Liver (tissue), 3 donors: ENCODE measurements at regions not wholly inside any gene's neighbourhood (a gene's known extent, or its start where the extent isn't known, plus 50 kb on each side); places are given as distances from the start of the nearest gene placed in this dataset.

Experiments used
- GABPA ChIP-seq, 2 donors: IDR thresholded peaks in 1 of 2; conservative IDR thresholded peaks in 1 of 2; 2 replicates each; pipeline ENCODE4 v1.6.1; 2016; ENCODE audit warnings: antibody characterized with exemption in 2 of 2, mild to moderate bottlenecking in 1 of 2, moderate library complexity in 1 of 2
- TF ChIP-seq, protein P1 (sequence below): fragments of 150-350 bp; IDR thresholded peaks from 2 replicates; pipeline ENCODE4 v1.5.1; 2017; ENCODE audit warnings: improper control_type of control experiment, low read depth, low read length; ENCODE audit not compliant: missing input control
- donor health status: healthy.
- donor health status: healthy.

- TF ChIP-seq GABPA (IDR thresholded peaks at IDR 0.05 in 1 of 2, conservative IDR thresholded peaks at IDR 0.05 in 1 of 2) = no peak
- TF ChIP-seq, protein P1, sequence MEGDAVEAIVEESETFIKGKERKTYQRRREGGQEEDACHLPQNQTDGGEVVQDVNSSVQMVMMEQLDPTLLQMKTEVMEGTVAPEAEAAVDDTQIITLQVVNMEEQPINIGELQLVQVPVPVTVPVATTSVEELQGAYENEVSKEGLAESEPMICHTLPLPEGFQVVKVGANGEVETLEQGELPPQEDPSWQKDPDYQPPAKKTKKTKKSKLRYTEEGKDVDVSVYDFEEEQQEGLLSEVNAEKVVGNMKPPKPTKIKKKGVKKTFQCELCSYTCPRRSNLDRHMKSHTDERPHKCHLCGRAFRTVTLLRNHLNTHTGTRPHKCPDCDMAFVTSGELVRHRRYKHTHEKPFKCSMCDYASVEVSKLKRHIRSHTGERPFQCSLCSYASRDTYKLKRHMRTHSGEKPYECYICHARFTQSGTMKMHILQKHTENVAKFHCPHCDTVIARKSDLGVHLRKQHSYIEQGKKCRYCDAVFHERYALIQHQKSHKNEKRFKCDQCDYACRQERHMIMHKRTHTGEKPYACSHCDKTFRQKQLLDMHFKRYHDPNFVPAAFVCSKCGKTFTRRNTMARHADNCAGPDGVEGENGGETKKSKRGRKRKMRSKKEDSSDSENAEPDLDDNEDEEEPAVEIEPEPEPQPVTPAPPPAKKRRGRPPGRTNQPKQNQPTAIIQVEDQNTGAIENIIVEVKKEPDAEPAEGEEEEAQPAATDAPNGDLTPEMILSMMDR = no peak
Observed at GRCh38 chr4:60443068-60443467, 757.1 kb upstream of the ADGRL3 start.
